KMS-11 (cell line): ENCODE measurements at regions not wholly inside any gene's neighbourhood (a gene's known extent, or its start where the extent isn't known, plus 50 kb on each side); places are given as distances from the start of the nearest gene placed in this dataset.

Source experiments
- H2AFZ ChIP-seq: fragments of 200-600 bp; sonication (generic); 2 replicates; pipeline ENCODE4 v1.6.1; 2016; ENCODE audit warnings: antibody characterized with exemption, mixed run types, low read depth
- H3K27ac ChIP-seq: fragments of 200-600 bp; sonication (generic); 2 replicates; pipeline ENCODE4 v1.6.1; 2016; ENCODE audit warnings: mild to moderate bottlenecking, mixed run types
- H3K27me3 ChIP-seq: fragments of 200-600 bp; sonication (generic); 2 replicates; pipeline ENCODE4 v1.6.1; 2017; ENCODE audit warnings: mild to moderate bottlenecking, low read depth, mixed run types, moderate library complexity; ENCODE audit not compliant: insufficient read depth
- H3K36me3 ChIP-seq: fragments of 200-600 bp; sonication (generic); 2 replicates; pipeline ENCODE4 v1.6.1; 2017; ENCODE audit warnings: mild to moderate bottlenecking, mixed run types; ENCODE audit not compliant: insufficient read depth
- H3K4me1 ChIP-seq: fragments of 200-600 bp; sonication (generic); 2 replicates; pipeline ENCODE4 v1.6.1; 2016; ENCODE audit warnings: mild to moderate bottlenecking, low read depth, mixed run types; ENCODE audit not compliant: poor library complexity, severe bottlenecking
- H3K4me2 ChIP-seq: fragments of 200-600 bp; sonication (generic); 2 replicates; pipeline ENCODE4 v1.7.0; 2016; ENCODE audit warnings: mild to moderate bottlenecking, mixed run types
- H3K4me3 ChIP-seq: fragments of 200-600 bp; sonication (generic); IDR thresholded peaks from 2 replicates; pipeline ENCODE4 v1.6.1; 2017; ENCODE audit warnings: low read depth, low read length, mixed read lengths; ENCODE audit not compliant: insufficient read depth
- H3K79me2 ChIP-seq: fragments of 200-600 bp; sonication (generic); 2 replicates; pipeline ENCODE4 v1.6.1; 2016; ENCODE audit warnings: low read depth, mixed run types; ENCODE audit not compliant: insufficient read depth
- H3K9ac ChIP-seq: fragments of 200-600 bp; sonication (generic); 2 replicates; pipeline ENCODE4 v1.6.1; 2016; ENCODE audit warnings: mild to moderate bottlenecking, mixed run types
- H4K20me1 ChIP-seq: fragments of 200-600 bp; sonication (generic); 2 replicates; pipeline ENCODE4 v1.6.1; 2016; ENCODE audit warnings: mild to moderate bottlenecking, mixed run types; ENCODE audit not compliant: insufficient read depth
- TF ChIP-seq, protein P1 (sequence below): fragments of 200-600 bp; sonication (generic); conservative IDR thresholded peaks from 2 replicates; pipeline ENCODE4 v1.6.1; 2017; ENCODE audit warnings: low read depth, mild to moderate bottlenecking, antibody characterized with exemption, low read length, moderate library complexity, mixed read lengths

DNA sequence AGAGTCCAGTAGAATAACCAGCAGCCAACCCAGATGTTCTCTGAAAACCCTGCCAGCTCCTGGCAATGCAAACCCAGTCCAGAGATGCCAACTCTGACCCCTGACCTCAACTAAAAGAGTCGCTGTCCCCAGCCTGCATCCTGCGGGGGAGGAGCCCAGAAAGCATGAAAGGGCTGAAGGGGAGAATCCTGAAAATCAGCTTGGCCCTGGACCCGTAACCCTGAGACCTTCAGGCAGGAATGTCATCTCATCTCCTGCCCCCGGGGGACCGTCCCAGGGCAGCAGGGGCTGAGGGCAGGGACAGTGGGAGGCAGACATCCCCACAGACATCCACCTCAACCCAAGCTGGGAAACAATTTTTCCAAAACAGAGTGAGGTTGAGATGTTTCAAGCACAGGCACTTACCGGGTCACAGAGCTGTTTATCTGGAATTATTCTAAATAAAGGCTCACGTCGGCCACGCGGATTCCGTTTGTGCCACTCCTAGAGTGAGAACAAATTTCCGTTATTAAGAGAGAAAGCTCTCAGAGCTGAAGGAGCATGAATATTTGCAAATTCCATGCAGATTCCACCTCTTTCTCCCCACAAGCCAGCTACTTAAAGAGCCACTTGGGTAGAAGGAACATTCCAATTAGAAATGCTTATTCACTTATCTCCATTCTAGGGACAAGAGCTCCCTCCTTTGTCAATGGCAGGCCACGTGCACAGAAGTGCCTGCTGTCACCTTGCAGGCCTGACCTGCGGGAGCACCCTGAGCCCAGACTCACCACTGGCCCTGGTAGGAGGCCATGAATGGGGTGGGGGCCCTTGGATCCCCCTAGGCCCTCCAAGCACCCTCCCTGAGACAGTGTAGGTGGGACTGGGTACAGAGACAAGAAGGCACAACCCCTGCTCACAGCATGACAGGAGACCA is 240.1 kb downstream of the NPHP4 start:
- TF ChIP-seq, protein P1, sequence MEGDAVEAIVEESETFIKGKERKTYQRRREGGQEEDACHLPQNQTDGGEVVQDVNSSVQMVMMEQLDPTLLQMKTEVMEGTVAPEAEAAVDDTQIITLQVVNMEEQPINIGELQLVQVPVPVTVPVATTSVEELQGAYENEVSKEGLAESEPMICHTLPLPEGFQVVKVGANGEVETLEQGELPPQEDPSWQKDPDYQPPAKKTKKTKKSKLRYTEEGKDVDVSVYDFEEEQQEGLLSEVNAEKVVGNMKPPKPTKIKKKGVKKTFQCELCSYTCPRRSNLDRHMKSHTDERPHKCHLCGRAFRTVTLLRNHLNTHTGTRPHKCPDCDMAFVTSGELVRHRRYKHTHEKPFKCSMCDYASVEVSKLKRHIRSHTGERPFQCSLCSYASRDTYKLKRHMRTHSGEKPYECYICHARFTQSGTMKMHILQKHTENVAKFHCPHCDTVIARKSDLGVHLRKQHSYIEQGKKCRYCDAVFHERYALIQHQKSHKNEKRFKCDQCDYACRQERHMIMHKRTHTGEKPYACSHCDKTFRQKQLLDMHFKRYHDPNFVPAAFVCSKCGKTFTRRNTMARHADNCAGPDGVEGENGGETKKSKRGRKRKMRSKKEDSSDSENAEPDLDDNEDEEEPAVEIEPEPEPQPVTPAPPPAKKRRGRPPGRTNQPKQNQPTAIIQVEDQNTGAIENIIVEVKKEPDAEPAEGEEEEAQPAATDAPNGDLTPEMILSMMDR, result no peak
- no peak overlapping the region for H3K9ac ChIP-seq

DNA sequence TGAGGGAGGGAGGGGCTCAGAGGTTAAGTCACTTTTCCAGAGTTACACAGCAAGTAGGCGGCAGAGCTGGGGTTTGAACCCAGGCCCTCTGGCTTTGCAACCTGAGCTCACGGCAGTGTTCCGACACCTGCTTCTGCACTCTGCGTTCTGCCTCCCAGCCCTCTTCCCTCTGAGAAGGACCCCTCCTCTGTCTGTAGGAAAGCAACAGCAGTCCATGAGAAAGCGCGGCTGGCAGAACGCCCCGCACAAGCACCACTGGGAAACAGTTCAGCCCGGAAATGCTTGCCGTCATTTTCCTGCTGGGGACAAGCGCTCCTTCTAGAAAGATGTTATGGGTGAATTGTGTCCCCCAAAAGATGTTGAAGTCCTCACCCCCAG is 241.1 kb downstream of the NPHP4 start:
- H3K27me3 ChIP-seq, result peaks cover 82% of the 10 kb centered on the region
- no peak overlapping the region for H2AFZ ChIP-seq
- no peaks in the 10 kb centered on the region for H3K79me2 ChIP-seq
- H3K27ac ChIP-seq, result no peak overlapping the region
- H3K36me3 ChIP-seq, result no peaks in the 10 kb centered on the region
- TF ChIP-seq, protein P1, result no peak
- H4K20me1 ChIP-seq, result no peaks in the 10 kb centered on the region
- H3K4me1 ChIP-seq, result no peaks in the 10 kb centered on the region
- no peak overlapping the region for H3K4me3 ChIP-seq
- no peak overlapping the region for H3K9ac ChIP-seq
- no peak overlapping the region for H3K4me2 ChIP-seq

More for the DNA sequence above, 240.1 kb downstream of the NPHP4 start:
- H2AFZ ChIP-seq, result no peak overlapping the region
- H3K4me2 ChIP-seq, result no peak overlapping the region
- no peaks in the 10 kb centered on the region for H4K20me1 ChIP-seq
- no peaks in the 10 kb centered on the region for H3K36me3 ChIP-seq
- no peak overlapping the region for H3K4me3 ChIP-seq
- H3K79me2 ChIP-seq, result no peaks in the 10 kb centered on the region
- peaks cover 85% of the 10 kb centered on the region for H3K27me3 ChIP-seq
- H3K4me1 ChIP-seq, result no peaks in the 10 kb centered on the region
- no peak overlapping the region for H3K27ac ChIP-seq

- no peaks in the 10 kb centered on the region for H3K36me3 ChIP-seq
- H2AFZ ChIP-seq, result no peak overlapping the region
- peaks cover 77% of the 10 kb centered on the region for H3K27me3 ChIP-seq
- H4K20me1 ChIP-seq, result no peaks in the 10 kb centered on the region
- no peak overlapping the region for H3K4me2 ChIP-seq
- TF ChIP-seq, protein P1, result no peak
- H3K79me2 ChIP-seq, result no peaks in the 10 kb centered on the region
- H3K9ac ChIP-seq, result no peak overlapping the region
- no peak overlapping the region for H3K4me3 ChIP-seq
- H3K27ac ChIP-seq, result no peak overlapping the region
- no peaks in the 10 kb centered on the region for H3K4me1 ChIP-seq
Observed at GRCh38 chr1:5750186-5751162, 241.8 kb downstream of the NPHP4 start.

GRCh38 chr1:5748286-5749225 is 243.7 kb downstream of the NPHP4 start:
- no peaks in the 10 kb centered on the region for H3K4me1 ChIP-seq
- no peaks in the 10 kb centered on the region for H3K79me2 ChIP-seq
- H3K9ac ChIP-seq, result no peak overlapping the region
- no peaks in the 10 kb centered on the region for H4K20me1 ChIP-seq
- peaks cover 60% of the 10 kb centered on the region for H3K27me3 ChIP-seq
- H3K4me2 ChIP-seq, result no peak overlapping the region
- TF ChIP-seq, protein P1, result no peak
- H2AFZ ChIP-seq, result no peak overlapping the region
- H3K36me3 ChIP-seq, result no peaks in the 10 kb centered on the region
- H3K27ac ChIP-seq, result no peak overlapping the region
- H3K4me3 ChIP-seq, result no peak overlapping the region
